SK-N-SH (cell line): ENCODE measurements at regions not wholly inside any gene's neighbourhood (a gene's known extent, or its start where the extent isn't known, plus 50 kb on each side); places are given as distances from the start of the nearest gene placed in this dataset.

Experiments used
- CTCF ChIA-PET: fragments of 300-600, 350-600 bp; formaldehyde crosslinking; extraction: SDS; loops from one replicate; lab custom pipeline; 2021; lab: Yijun Ruan, JAX
- POLR2A ChIA-PET: fragments of 350-600 bp; sonication (Branson Sonifier 250); formaldehyde crosslinking; extraction: SDS; loops from one replicate; lab custom pipeline; 2020; ENCODE audit warnings: antibody characterized with exemption, inconsistent platforms; lab: Yijun Ruan, JAX
- DNase-seq: peaks from one replicate; pipeline ENCODE4 v3.0.0; 2012
- H2AFZ ChIP-seq: fragments of 200-600 bp; sonication (generic); 2 replicates; pipeline ENCODE4 v1.8.1; 2016; ENCODE audit warnings: antibody characterized with exemption, mild to moderate bottlenecking, low read depth
- H3F3A ChIP-seq: fragments of 200-600 bp; sonication (generic); replicated peaks from 2 replicates; pipeline ENCODE3; 2016; ENCODE audit warnings: antibody characterized with exemption, mild to moderate bottlenecking; ENCODE audit not compliant: insufficient read depth
- H3K27ac ChIP-seq, 2 experiments: fragments of 200-500 bp in 1 of 2; fragments of 200-600 bp in 1 of 2; sonication (Bioruptor generic) in 1 of 2; sonication (generic), shearing (Covaris generic) in 1 of 2; 2 replicates each; pipeline versions ENCODE4 v1.5.1 to v1.6.1; 2014 to 2016; ENCODE audit warnings: low read depth in 2 of 2, inconsistent platforms in 1 of 2, low read length in 1 of 2, mild to moderate bottlenecking in 1 of 2, mixed read lengths in 1 of 2
- H3K27me3 ChIP-seq: fragments of 200-600 bp; sonication (generic), shearing (Covaris generic); 2 replicates; pipeline ENCODE4 v1.6.1; 2016; ENCODE audit warnings: mixed run types; ENCODE audit not compliant: insufficient read depth
- H3K36me3 ChIP-seq, 2 experiments: fragments of 200-500 bp in 1 of 2; fragments of 200-600 bp in 1 of 2; sonication (Bioruptor generic) in 1 of 2; sonication (generic) in 1 of 2; replicated peaks in 1 of 2; 2 replicates each; pipeline versions ENCODE3 to v1.5.1; 2014 to 2016; ENCODE audit warnings: low read length in 1 of 2, mild to moderate bottlenecking in 1 of 2; ENCODE audit not compliant: insufficient read depth in 2 of 2, control insufficient read depth in 1 of 2
- H3K4me1 ChIP-seq, 2 experiments: fragments of 200-500 bp in 1 of 2; fragments of 200-600 bp in 1 of 2; sonication (Bioruptor generic) in 1 of 2; sonication (generic), shearing (Covaris generic) in 1 of 2; 2 replicates each; pipeline versions ENCODE4 v1.5.1 to v1.6.1; 2014 to 2016; ENCODE audit warnings: low read depth in 1 of 2, low read length in 1 of 2, mixed run types in 1 of 2; ENCODE audit not compliant: insufficient read depth in 2 of 2, control insufficient read depth in 1 of 2
- H3K4me2 ChIP-seq: fragments of 200-600 bp; sonication (generic), shearing (Covaris generic); 2 replicates; pipeline ENCODE4 v1.6.1; 2017; ENCODE audit warnings: mixed run types
- H3K4me3 ChIP-seq, 2 experiments: fragments of 200-500 bp in 1 of 2; fragments of 200-600 bp in 1 of 2; sonication (Bioruptor generic) in 1 of 2; sonication (generic), shearing (Covaris generic) in 1 of 2; 2 replicates each; pipeline versions ENCODE4 v1.5.1 to v1.8.1; 2014 to 2016; ENCODE audit warnings: low read depth in 2 of 2, inconsistent platforms in 1 of 2, low read length in 1 of 2, mild to moderate bottlenecking in 1 of 2, mixed read lengths in 1 of 2, moderate library complexity in 1 of 2
- H3K79me2 ChIP-seq: fragments of 200-600 bp; sonication (generic); 2 replicates; pipeline ENCODE4 v1.8.1; 2017; ENCODE audit warnings: mild to moderate bottlenecking; ENCODE audit not compliant: insufficient read depth
- H3K9ac ChIP-seq: fragments of 200-600 bp; sonication (generic); 2 replicates; pipeline ENCODE4 v1.6.1; 2017; ENCODE audit warnings: mixed run types
- H3K9me2 ChIP-seq: fragments of 200-600 bp; sonication (generic); 2 replicates; pipeline ENCODE4 v1.6.1; 2017; ENCODE audit warnings: mixed run types
- H3K9me3 ChIP-seq: fragments of 200-600 bp; sonication (generic); 2 replicates; pipeline ENCODE4 v1.6.1; 2017; ENCODE audit warnings: mixed run types, mild to moderate bottlenecking, moderate library complexity
- H4K20me1 ChIP-seq: fragments of 200-600 bp; sonication (generic); 2 replicates; pipeline ENCODE4 v1.6.1; 2017; ENCODE audit warnings: mild to moderate bottlenecking, mixed run types; ENCODE audit not compliant: insufficient read depth
- CHD2 ChIP-seq: fragments of 150-350 bp; IDR thresholded peaks from 2 replicates; pipeline ENCODE4 v1.6.1; 2018; ENCODE audit warnings: low read length; ENCODE audit not compliant: partially characterized antibody
- CTCF ChIP-seq: fragments of 200-600 bp; sonication (generic); IDR thresholded peaks from 2 replicates; pipeline ENCODE4 v1.6.1; 2017; ENCODE audit warnings: antibody characterized with exemption, mild to moderate bottlenecking, moderate library complexity
- EZH2phosphoT487 ChIP-seq: fragments of 200-600 bp; sonication (generic); IDR thresholded peaks from 2 replicates; pipeline ENCODE4 v1.6.1; 2017; ENCODE audit warnings: low read depth, mixed run types, mild to moderate bottlenecking, antibody characterized with exemption, moderate library complexity, borderline replicate concordance
- FOSL2 ChIP-seq: IDR thresholded peaks from 2 replicates; pipeline ENCODE4 v1.4.0; 2012; ENCODE audit warnings: low read depth, mild to moderate bottlenecking, moderate library complexity, borderline replicate concordance
- FOXM1 ChIP-seq: IDR thresholded peaks from 2 replicates; pipeline ENCODE4 v1.4.0; 2012; ENCODE audit warnings: low read depth, mild to moderate bottlenecking
- GABPA ChIP-seq: IDR thresholded peaks from 2 replicates; pipeline ENCODE4 v1.4.0; 2012; ENCODE audit warnings: low read depth, mild to moderate bottlenecking
- GATA2 ChIP-seq: sonication (generic); formaldehyde crosslinking; IDR thresholded peaks from 2 replicates; pipeline ENCODE4 v1.5.0; 2020; ENCODE audit warnings: mild to moderate bottlenecking, missing genetic modification reagents
- IRF3 ChIP-seq: fragments of 150-350 bp; IDR thresholded peaks from 2 replicates; pipeline ENCODE4 v1.6.1; 2016; ENCODE audit warnings: mild to moderate bottlenecking, low read depth, low read length
- MAX ChIP-seq: IDR thresholded peaks from 2 replicates; pipeline ENCODE4 v1.4.0; 2012; ENCODE audit warnings: low read depth
- MEF2A ChIP-seq: IDR thresholded peaks from 2 replicates; pipeline ENCODE4 v1.4.0; 2012; ENCODE audit warnings: low read depth, borderline replicate concordance
- NRF1 ChIP-seq: IDR thresholded peaks from 2 replicates; pipeline ENCODE4 v1.6.1; 2012; ENCODE audit warnings: low read depth, mild to moderate bottlenecking, low read length
- RAD21 ChIP-seq: IDR thresholded peaks from 2 replicates; pipeline ENCODE4 v1.6.1; 2012; ENCODE audit warnings: mild to moderate bottlenecking, low read length
- REST ChIP-seq: IDR thresholded peaks from 2 replicates; pipeline ENCODE4 v1.6.1; 2012; ENCODE audit warnings: mild to moderate bottlenecking, low read depth, low read length, moderate library complexity
- RXRA ChIP-seq: IDR thresholded peaks from 2 replicates; pipeline ENCODE4 v1.4.0; 2012; ENCODE audit warnings: low read depth, mild to moderate bottlenecking, borderline replicate concordance
- SIN3A ChIP-seq: IDR thresholded peaks from 2 replicates; pipeline ENCODE4 v1.6.1; 2012; ENCODE audit warnings: low read depth, mild to moderate bottlenecking, low read length, moderate library complexity, borderline replicate concordance
- TCF12 ChIP-seq: IDR thresholded peaks from 2 replicates; pipeline ENCODE4 v1.4.0; 2012
- TEAD4 ChIP-seq: IDR thresholded peaks from 2 replicates; pipeline ENCODE4 v1.4.0; 2012; ENCODE audit warnings: mild to moderate bottlenecking, borderline replicate concordance; ENCODE audit not compliant: insufficient read depth
- YY1 ChIP-seq: IDR thresholded peaks from 2 replicates; pipeline ENCODE4 v1.4.0; 2012; ENCODE audit warnings: low read depth, mild to moderate bottlenecking
- WGBS: methylation state at CpG from one replicate; pipeline ENCODE4 v1.1.6; 2017; ENCODE audit warnings: low lambda C conversion rate; 5-methylcytosine and 5-hydroxymethylcytosine counted together

GRCh38 chr17:73822371-73822770 is 178.1 kb upstream of the SDK2 start:
- H4K20me1 ChIP-seq, result no peaks in the 10 kb centered on the region
- H3K4me3 ChIP-seq, result no peak overlapping the region
- H3K9me3 ChIP-seq, result 0 out of 2 replicates have a peak, but pooled peaks cover 6% of the 10 kb centered on the region
- DNase-seq, result no peak
- no peaks in the 10 kb centered on the region for H3K27me3 ChIP-seq
- H3K36me3 ChIP-seq, result no peaks in the 10 kb centered on the region
- no peaks in the 10 kb centered on the region for H3F3A ChIP-seq
- no peak for TF ChIP-seq SIN3A
- TF ChIP-seq IRF3, result no peak
- no peak for TF ChIP-seq CHD2
- TF ChIP-seq FOSL2, result no peak
- TF ChIP-seq GABPA, result no peak
- no peak for TF ChIP-seq YY1
- no peak for TF ChIP-seq RXRA
- TF ChIP-seq NRF1, result no peak
- no peak for TF ChIP-seq TEAD4
- TF ChIP-seq CTCF, result no peak
- TF ChIP-seq GATA2, result no peak
- TF ChIP-seq MEF2A, result no peak
- TF ChIP-seq TCF12, result no peak
- TF ChIP-seq MAX, result no peak
- TF ChIP-seq REST, result no peak
- TF ChIP-seq RAD21, result no peak
- TF ChIP-seq FOXM1, result no peak
- no peak for TF ChIP-seq EZH2phosphoT487
- POLR2A ChIA-PET, result no interaction called here
- H2AFZ ChIP-seq, result no peak overlapping the region
- H3K9me2 ChIP-seq, result no peaks in the 10 kb centered on the region
- H3K9ac ChIP-seq, result no peak overlapping the region
- no peak overlapping the region for H3K27ac ChIP-seq
- CTCF ChIA-PET, result interaction anchor here (0.6 to 3.7 kb wide), 11 partner anchors 16 to 377 kb away, joined by 3 to 23 read pairs (median 7); no protein-coding TSS in a partner anchor
- no peak overlapping the region for H3K4me2 ChIP-seq
- H3K79me2 ChIP-seq, result no peaks in the 10 kb centered on the region
- 75% methylated on average over 13 of the region's 13 CpGs for WGBS
- peaks cover 0 to 36% of the 10 kb centered on the region in 2 experiments; a peak in 2 of 4 replicates for H3K4me1 ChIP-seq
